ENCODE measurements at regions not wholly inside any gene's neighbourhood (a gene's known extent, or its start where the extent isn't known, plus 50 kb on each side); places are given as distances from the start of the nearest gene placed in this dataset.

DNA sequence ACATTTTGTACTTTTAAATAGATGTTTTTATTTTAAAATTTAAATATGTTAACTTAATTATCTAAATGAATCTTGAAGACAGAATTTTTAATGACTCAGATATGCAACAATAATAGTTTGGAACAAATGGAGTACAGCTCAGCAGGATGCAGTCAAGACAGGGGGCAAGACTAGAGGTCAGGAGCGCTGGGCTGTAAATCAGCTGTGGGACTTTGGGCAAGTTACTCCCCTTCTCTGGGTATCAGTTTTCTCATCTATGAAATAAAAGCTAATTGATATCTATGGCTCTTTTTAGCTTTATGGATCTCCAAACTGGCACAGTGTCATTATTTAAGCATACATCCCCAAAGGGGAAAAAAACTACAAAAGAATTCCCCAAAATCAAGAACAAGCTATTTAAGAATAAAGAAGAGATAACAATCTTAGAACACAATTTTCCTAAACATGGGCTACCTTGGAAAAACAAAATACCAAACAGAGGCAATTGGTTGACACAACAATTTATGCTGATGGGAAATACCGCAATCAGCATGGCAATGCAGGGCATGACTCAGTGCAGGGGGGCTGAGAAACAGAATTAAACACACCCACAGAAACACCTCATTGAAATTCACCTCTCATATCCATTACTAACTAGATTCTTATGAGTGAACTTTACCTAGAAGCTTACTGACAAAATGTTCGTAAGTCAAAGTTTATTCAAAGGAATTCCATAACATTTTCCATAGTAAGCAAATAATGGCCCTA, 188.2 kb downstream of the SIM1 start:
- no peak for TF ChIP-seq EZH2 (IDR thresholded peaks at IDR 0.05; ENCODE audit: low read depth)
- TF ChIP-seq, protein P1, sequence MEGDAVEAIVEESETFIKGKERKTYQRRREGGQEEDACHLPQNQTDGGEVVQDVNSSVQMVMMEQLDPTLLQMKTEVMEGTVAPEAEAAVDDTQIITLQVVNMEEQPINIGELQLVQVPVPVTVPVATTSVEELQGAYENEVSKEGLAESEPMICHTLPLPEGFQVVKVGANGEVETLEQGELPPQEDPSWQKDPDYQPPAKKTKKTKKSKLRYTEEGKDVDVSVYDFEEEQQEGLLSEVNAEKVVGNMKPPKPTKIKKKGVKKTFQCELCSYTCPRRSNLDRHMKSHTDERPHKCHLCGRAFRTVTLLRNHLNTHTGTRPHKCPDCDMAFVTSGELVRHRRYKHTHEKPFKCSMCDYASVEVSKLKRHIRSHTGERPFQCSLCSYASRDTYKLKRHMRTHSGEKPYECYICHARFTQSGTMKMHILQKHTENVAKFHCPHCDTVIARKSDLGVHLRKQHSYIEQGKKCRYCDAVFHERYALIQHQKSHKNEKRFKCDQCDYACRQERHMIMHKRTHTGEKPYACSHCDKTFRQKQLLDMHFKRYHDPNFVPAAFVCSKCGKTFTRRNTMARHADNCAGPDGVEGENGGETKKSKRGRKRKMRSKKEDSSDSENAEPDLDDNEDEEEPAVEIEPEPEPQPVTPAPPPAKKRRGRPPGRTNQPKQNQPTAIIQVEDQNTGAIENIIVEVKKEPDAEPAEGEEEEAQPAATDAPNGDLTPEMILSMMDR (conservative IDR thresholded peaks at IDR 0.05), result no peak
- Histone ChIP-seq H3K36me3 (ENCODE audit: low read depth) (no peaks in the 10 kb centered on the region), H3K9me2 (ENCODE audit: insufficient read depth) (no peaks in the 10 kb centered on the region), H3K4me3 (no peak overlapping the region), H3K27ac (no peak overlapping the region), H4K20me1 (ENCODE audit: insufficient read depth) (no peaks in the 10 kb centered on the region), H3K79me2 (ENCODE audit: low read depth) (no peaks in the 10 kb centered on the region), H3F3A (ENCODE audit: insufficient read depth, low read depth) (no peaks in the 10 kb centered on the region), H3K27me3 (ENCODE audit: insufficient read depth, low read depth) (no peaks in the 10 kb centered on the region), H3K4me1 (replicated peaks; ENCODE audit: insufficient read depth) (no peaks in the 10 kb centered on the region), H2AFZ (no peak overlapping the region), H3K9me3 (ENCODE audit: insufficient read depth, low read depth) (no peaks in the 10 kb centered on the region), H3K4me2 (no peak overlapping the region)
- no peak for DNase-seq
- no TSS peak for BruUV-seq (replicated peaks)
- intact Hi-C loops (cut with micrococcal nuclease; ENCODE audit: unreplicated experiment), result no loop called here
- ChIA-PET POLR2A (ENCODE audit: unreplicated experiment) (no interaction called here), CTCF (no interaction called here)

GRCh38 chr6:100274147-100274546, 190.6 kb downstream of the SIM1 start:
- H3K4me3 ChIP-seq, result no peak overlapping the region
- intact Hi-C loops (cut with micrococcal nuclease; ENCODE audit: unreplicated experiment), result no loop called here
- POLR2A ChIA-PET (ENCODE audit: unreplicated experiment), result no interaction called here
- BruUV-seq (replicated peaks), result no TSS peak
- no peak overlapping the region for H3K4me2 ChIP-seq
- H3K9me3 ChIP-seq (ENCODE audit: insufficient read depth, low read depth), result no peaks in the 10 kb centered on the region
- CTCF ChIA-PET, result no interaction called here
- H3K79me2 ChIP-seq (ENCODE audit: low read depth), result no peaks in the 10 kb centered on the region
- H3K36me3 ChIP-seq (ENCODE audit: low read depth), result no peaks in the 10 kb centered on the region
- H3K9me2 ChIP-seq (ENCODE audit: insufficient read depth), result no peaks in the 10 kb centered on the region
- H3K27me3 ChIP-seq (ENCODE audit: insufficient read depth, low read depth), result no peaks in the 10 kb centered on the region
- H4K20me1 ChIP-seq (ENCODE audit: insufficient read depth), result no peaks in the 10 kb centered on the region
- no peaks in the 10 kb centered on the region for H3F3A ChIP-seq (ENCODE audit: insufficient read depth, low read depth)
- no peak overlapping the region for H2AFZ ChIP-seq
- no peak for TF ChIP-seq EZH2 (IDR thresholded peaks at IDR 0.05; ENCODE audit: low read depth)
- TF ChIP-seq, protein P1 (conservative IDR thresholded peaks at IDR 0.05), result no peak
- no peak overlapping the region for H3K27ac ChIP-seq
- DNase-seq, result no peak
- no peaks in the 10 kb centered on the region for H3K4me1 ChIP-seq (replicated peaks; ENCODE audit: insufficient read depth)

DNA sequence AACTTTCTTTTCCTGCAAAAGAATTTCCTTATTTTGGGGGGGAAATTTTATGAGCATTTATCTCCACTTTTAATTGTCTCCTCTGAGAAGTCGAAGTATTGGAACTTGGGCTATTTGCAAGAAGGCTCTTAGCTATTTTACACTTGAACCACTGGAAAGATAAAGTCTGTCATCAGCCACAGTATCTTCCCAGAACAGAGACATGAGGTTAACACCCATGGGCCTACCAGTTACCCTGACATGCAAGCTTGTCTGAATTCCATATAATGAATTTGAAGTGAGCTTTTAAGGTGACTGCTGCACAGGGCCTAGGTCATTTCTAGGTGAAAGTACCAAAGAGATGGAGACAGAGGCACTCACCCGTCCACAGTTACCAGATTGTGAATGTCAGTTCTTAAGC, 193.1 kb downstream of the SIM1 start:
- BruUV-seq (replicated peaks), result no TSS peak
- H4K20me1 ChIP-seq (ENCODE audit: insufficient read depth), result no peaks in the 10 kb centered on the region
- CTCF ChIA-PET, result no interaction called here

More for the DNA sequence above, 193.1 kb downstream of the SIM1 start:
- Histone ChIP-seq H2AFZ (no peak overlapping the region), H3K27ac (no peak overlapping the region), H3K9me3 (ENCODE audit: insufficient read depth, low read depth) (no peaks in the 10 kb centered on the region), H3K27me3 (ENCODE audit: insufficient read depth, low read depth) (no peaks in the 10 kb centered on the region), H3K79me2 (ENCODE audit: low read depth) (no peaks in the 10 kb centered on the region), H3K4me1 (replicated peaks; ENCODE audit: insufficient read depth) (no peaks in the 10 kb centered on the region), H3K4me2 (no peak overlapping the region), H3K4me3 (no peak overlapping the region), H3K36me3 (ENCODE audit: low read depth) (no peaks in the 10 kb centered on the region), H3K9me2 (ENCODE audit: insufficient read depth) (no peaks in the 10 kb centered on the region), H3F3A (ENCODE audit: insufficient read depth, low read depth) (no peaks in the 10 kb centered on the region)
- intact Hi-C loops (cut with micrococcal nuclease; ENCODE audit: unreplicated experiment), result no loop called here
- no peak for DNase-seq
- TF ChIP-seq EZH2 (IDR thresholded peaks at IDR 0.05; ENCODE audit: low read depth), result no peak
- TF ChIP-seq, protein P1 (conservative IDR thresholded peaks at IDR 0.05), result no peak
- POLR2A ChIA-PET (ENCODE audit: unreplicated experiment), result no interaction called here
